GF-D8 (cell line): ENCODE measurements at regions not wholly inside any gene's neighbourhood (a gene's known extent, or its start where the extent isn't known, plus 50 kb on each side); places are given as distances from the start of the nearest gene placed in this dataset.
"Not testable (repeated sequence)": the region's sequence is repeated elsewhere in the genome, so short reads cannot be mapped to it uniquely, and the experiment has no call there.

Source experiments
- DNase-seq: peaks from one replicate; lab custom pipeline; 2025; lab: John Stamatoyannopoulos, UW

- DNase-seq: no peak
These were observed 745.9 kb upstream of the CDH9 start for GRCh38 chr5:27784317-27784716.

- no peak for DNase-seq
These were observed 739.7 kb upstream of the CDH9 start for GRCh38 chr5:27778121-27778520.

- no peak for DNase-seq
These were observed 735.2 kb upstream of the CDH9 start for GRCh38 chr5:27773636-27774035.

- DNase-seq: no peak
These were observed 734.8 kb upstream of the CDH9 start for GRCh38 chr5:27773166-27773565.

GRCh38 chr5:27769748-27770402, 731.5 kb upstream of the CDH9 start:
- DNase-seq: no peak

- no peak for DNase-seq
These were observed 710.5 kb upstream of the CDH9 start for GRCh38 chr5:27748847-27749246.

- DNase-seq: not testable (repeated sequence)
These were observed 705.1 kb upstream of the CDH9 start for GRCh38 chr5:27743383-27743979.

- DNase-seq: no peak
These were observed 704.4 kb upstream of the CDH9 start for GRCh38 chr5:27742805-27743204.

GRCh38 chr5:27734838-27735237, 696.5 kb upstream of the CDH9 start:
- no peak for DNase-seq

GRCh38 chr5:27733237-27733636, 694.9 kb upstream of the CDH9 start:
- DNase-seq: no peak

GRCh38 chr5:27727254-27727653, 688.9 kb upstream of the CDH9 start:
- DNase-seq: no peak

GRCh38 chr5:27722337-27722736, 684.0 kb upstream of the CDH9 start:
- no peak for DNase-seq

- no peak for DNase-seq
These were observed 670.1 kb upstream of the CDH9 start for GRCh38 chr5:27708534-27708933.

GRCh38 chr5:27706832-27707231, 668.4 kb upstream of the CDH9 start:
- no peak for DNase-seq

- no peak for DNase-seq
These were observed 667.3 kb upstream of the CDH9 start for GRCh38 chr5:27705661-27706060.

GRCh38 chr5:27701931-27702903, 663.8 kb upstream of the CDH9 start:
- DNase-seq: no peak

- DNase-seq: no peak
These were observed 662.1 kb upstream of the CDH9 start for GRCh38 chr5:27700526-27700925.

GRCh38 chr5:27682600-27682999, 644.2 kb upstream of the CDH9 start:
- DNase-seq: no peak

GRCh38 chr5:27652505-27652904, 614.1 kb upstream of the CDH9 start:
- DNase-seq: no peak

- DNase-seq: no peak
These were observed 600.7 kb upstream of the CDH9 start for GRCh38 chr5:27639005-27639612.

GRCh38 chr5:27619982-27620381, 581.6 kb upstream of the CDH9 start:
- no peak for DNase-seq

- no peak for DNase-seq
These were observed 573.8 kb upstream of the CDH9 start for GRCh38 chr5:27612161-27612560.
